ENCODE measurements at regions not wholly inside any gene's neighbourhood (a gene's known extent, or its start where the extent isn't known, plus 50 kb on each side); places are given as distances from the start of the nearest gene placed in this dataset.

DNA sequence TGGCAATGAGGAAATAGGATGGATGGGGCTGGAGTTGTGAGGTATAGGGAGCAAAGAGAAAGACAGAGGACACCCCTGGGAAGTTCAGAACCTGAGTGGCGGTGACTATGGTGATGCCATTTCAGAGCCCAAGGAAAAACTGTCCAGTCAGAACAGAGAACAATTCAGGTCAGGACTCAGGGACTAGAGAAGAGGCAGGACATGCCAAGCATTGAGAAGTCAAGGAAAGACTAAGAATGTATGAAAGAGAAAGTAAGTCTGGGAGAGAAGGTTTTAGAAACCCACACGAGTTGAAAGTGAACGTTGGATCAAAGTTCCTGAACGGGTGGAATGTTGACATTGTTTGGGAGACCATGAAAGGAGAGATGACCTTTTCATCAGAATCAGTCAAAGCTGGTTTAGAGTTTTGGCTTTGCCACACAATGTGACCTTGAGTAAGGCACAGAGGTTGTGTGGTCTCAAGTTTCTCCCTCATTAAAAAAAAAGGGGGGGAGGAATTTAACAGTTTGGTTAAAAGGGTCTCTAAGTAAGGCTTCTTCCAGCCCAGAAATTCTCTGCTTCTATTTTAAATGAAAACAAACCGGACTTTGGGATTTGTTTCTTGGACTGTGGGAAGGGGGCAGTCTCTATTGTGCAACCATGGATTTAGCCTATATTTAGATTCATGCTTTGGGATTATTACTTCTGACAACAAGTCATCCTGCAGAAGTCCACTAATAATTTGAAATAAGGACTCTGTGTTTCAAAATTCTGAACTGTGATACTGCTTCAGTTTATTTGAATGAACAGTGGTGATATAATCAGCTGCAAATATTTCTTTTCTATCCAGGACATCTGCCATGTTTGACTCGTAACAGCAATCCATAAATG lies 315.9 kb upstream of the TBL1XR1 start:
- no peak overlapping the region for H2AFZ ChIP-seq (ENCODE audit: low read depth, low read length)
- TF ChIP-seq TAF1 (IDR thresholded peaks at IDR 0.05; ENCODE audit: low read depth) (no peak), SMC3 (conservative IDR thresholded peaks at IDR 0.05; ENCODE audit: poor library complexity) (no peak), POLR2AphosphoS5 (IDR thresholded peaks at IDR 0.05) (no peak), EZH2 (IDR thresholded peaks at IDR 0.05; ENCODE audit: borderline replicate concordance, insufficient read depth, low read length, poor library complexity, severe bottlenecking) (no peak), RAD21 (conservative IDR thresholded peaks at IDR 0.05) (no peak), EP300 (conservative IDR thresholded peaks at IDR 0.05; ENCODE audit: poor library complexity, severe bottlenecking) (no peak), MXI1 (conservative IDR thresholded peaks at IDR 0.05; ENCODE audit: poor library complexity, severe bottlenecking) (no peak)
- TF ChIP-seq, protein P1, sequence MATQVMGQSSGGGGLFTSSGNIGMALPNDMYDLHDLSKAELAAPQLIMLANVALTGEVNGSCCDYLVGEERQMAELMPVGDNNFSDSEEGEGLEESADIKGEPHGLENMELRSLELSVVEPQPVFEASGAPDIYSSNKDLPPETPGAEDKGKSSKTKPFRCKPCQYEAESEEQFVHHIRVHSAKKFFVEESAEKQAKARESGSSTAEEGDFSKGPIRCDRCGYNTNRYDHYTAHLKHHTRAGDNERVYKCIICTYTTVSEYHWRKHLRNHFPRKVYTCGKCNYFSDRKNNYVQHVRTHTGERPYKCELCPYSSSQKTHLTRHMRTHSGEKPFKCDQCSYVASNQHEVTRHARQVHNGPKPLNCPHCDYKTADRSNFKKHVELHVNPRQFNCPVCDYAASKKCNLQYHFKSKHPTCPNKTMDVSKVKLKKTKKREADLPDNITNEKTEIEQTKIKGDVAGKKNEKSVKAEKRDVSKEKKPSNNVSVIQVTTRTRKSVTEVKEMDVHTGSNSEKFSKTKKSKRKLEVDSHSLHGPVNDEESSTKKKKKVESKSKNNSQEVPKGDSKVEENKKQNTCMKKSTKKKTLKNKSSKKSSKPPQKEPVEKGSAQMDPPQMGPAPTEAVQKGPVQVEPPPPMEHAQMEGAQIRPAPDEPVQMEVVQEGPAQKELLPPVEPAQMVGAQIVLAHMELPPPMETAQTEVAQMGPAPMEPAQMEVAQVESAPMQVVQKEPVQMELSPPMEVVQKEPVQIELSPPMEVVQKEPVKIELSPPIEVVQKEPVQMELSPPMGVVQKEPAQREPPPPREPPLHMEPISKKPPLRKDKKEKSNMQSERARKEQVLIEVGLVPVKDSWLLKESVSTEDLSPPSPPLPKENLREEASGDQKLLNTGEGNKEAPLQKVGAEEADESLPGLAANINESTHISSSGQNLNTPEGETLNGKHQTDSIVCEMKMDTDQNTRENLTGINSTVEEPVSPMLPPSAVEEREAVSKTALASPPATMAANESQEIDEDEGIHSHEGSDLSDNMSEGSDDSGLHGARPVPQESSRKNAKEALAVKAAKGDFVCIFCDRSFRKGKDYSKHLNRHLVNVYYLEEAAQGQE (IDR thresholded peaks at IDR 0.05; ENCODE audit: borderline replicate concordance) = no peak
- TF ChIP-seq, protein P2, sequence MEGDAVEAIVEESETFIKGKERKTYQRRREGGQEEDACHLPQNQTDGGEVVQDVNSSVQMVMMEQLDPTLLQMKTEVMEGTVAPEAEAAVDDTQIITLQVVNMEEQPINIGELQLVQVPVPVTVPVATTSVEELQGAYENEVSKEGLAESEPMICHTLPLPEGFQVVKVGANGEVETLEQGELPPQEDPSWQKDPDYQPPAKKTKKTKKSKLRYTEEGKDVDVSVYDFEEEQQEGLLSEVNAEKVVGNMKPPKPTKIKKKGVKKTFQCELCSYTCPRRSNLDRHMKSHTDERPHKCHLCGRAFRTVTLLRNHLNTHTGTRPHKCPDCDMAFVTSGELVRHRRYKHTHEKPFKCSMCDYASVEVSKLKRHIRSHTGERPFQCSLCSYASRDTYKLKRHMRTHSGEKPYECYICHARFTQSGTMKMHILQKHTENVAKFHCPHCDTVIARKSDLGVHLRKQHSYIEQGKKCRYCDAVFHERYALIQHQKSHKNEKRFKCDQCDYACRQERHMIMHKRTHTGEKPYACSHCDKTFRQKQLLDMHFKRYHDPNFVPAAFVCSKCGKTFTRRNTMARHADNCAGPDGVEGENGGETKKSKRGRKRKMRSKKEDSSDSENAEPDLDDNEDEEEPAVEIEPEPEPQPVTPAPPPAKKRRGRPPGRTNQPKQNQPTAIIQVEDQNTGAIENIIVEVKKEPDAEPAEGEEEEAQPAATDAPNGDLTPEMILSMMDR (IDR thresholded peaks at IDR 0.05; ENCODE audit: poor library complexity, severe bottlenecking) = no peak
- H3K9ac ChIP-seq (ENCODE audit: low read length) = no peak overlapping the region
- no peaks in the 10 kb centered on the region for H3K9me3 ChIP-seq (ENCODE audit: low read length)
- no peaks in the 10 kb centered on the region for H3K27me3 ChIP-seq (ENCODE audit: insufficient read depth, low read depth, low read length)
- no peak overlapping the region for H3K4me3 ChIP-seq (ENCODE audit: low read length)
- no peak overlapping the region for H3K27ac ChIP-seq (ENCODE audit: low read length)
- H3K36me3 ChIP-seq (ENCODE audit: insufficient read depth, low read length) = no peaks in the 10 kb centered on the region
- no peak overlapping the region for H3K4me2 ChIP-seq (ENCODE audit: low read length)
- no peaks in the 10 kb centered on the region for H3K79me2 ChIP-seq (replicated peaks; ENCODE audit: insufficient read depth, low read length)
- H4K20me1 ChIP-seq (ENCODE audit: insufficient read depth) = no peaks in the 10 kb centered on the region
- no peaks in the 10 kb centered on the region for H3K9me2 ChIP-seq (ENCODE audit: insufficient read depth, low read length)
- no peaks in the 10 kb centered on the region for H3F3A ChIP-seq (ENCODE audit: insufficient read depth, low read length, poor library complexity, severe bottlenecking)

DNA sequence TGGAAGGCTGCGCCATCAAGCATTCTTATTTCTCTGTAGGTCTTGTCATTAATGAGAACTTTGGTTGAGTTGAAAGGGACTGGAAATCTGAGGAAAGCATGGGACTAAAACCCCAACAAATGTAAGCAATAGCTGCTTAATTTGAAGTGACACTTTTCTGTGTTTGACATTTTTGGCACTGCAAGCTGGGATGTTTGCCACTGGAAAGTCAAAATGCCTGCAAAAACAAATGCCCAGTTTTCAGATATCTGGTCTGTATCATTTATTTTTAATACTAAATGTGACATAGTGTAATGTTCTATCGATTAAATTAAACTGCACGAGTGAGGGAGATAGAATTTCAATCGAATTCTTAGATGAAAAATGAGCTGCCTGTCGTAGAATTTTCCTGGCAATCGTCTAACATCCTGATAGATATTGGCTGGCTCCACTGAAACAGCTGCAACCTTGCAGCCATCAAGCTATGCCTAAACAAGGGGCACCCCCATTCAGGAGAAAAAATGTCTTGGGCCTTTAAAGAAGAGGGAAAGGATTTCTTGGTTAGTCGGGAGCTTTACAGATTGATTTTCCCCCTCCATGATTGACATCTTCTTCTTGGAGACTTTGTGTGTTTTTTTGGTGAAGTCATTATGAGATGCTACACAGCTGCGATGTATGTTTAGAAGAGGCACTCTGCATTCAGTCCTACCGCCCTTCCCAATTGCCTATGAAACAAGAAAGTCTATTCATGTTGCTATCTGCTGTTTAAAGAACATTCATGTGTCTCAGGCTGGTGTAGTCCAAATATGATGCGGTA lies 316.7 kb upstream of the TBL1XR1 start:
- no peak overlapping the region for H3K4me2 ChIP-seq (ENCODE audit: low read length)
- no peaks in the 10 kb centered on the region for H3F3A ChIP-seq (ENCODE audit: insufficient read depth, low read length, poor library complexity, severe bottlenecking)
- no peaks in the 10 kb centered on the region for H3K27me3 ChIP-seq (ENCODE audit: insufficient read depth, low read depth, low read length)
- H3K36me3 ChIP-seq (ENCODE audit: insufficient read depth, low read length) = no peaks in the 10 kb centered on the region
- H3K27ac ChIP-seq (ENCODE audit: low read length) = no peak overlapping the region
- H3K9ac ChIP-seq (ENCODE audit: low read length) = no peak overlapping the region
- H3K79me2 ChIP-seq (replicated peaks; ENCODE audit: insufficient read depth, low read length) = no peaks in the 10 kb centered on the region
- no peak overlapping the region for H3K4me3 ChIP-seq (ENCODE audit: low read length)
- H3K9me3 ChIP-seq (ENCODE audit: low read length) = no peaks in the 10 kb centered on the region
- no peaks in the 10 kb centered on the region for H3K9me2 ChIP-seq (ENCODE audit: insufficient read depth, low read length)
- H4K20me1 ChIP-seq (ENCODE audit: insufficient read depth) = no peaks in the 10 kb centered on the region
- TF ChIP-seq EZH2 (IDR thresholded peaks at IDR 0.05; ENCODE audit: borderline replicate concordance, insufficient read depth, low read length, poor library complexity, severe bottlenecking) (no peak), TAF1 (IDR thresholded peaks at IDR 0.05; ENCODE audit: low read depth) (no peak), MXI1 (conservative IDR thresholded peaks at IDR 0.05; ENCODE audit: poor library complexity, severe bottlenecking) (no peak), POLR2AphosphoS5 (IDR thresholded peaks at IDR 0.05) (no peak)
- TF ChIP-seq, protein P1 (IDR thresholded peaks at IDR 0.05; ENCODE audit: borderline replicate concordance) = no peak
- no peak overlapping the region for H2AFZ ChIP-seq (ENCODE audit: low read depth, low read length)

All from neural cell (in vitro differentiated cells).